ENCODE measurements at regions not wholly inside any gene's neighbourhood (a gene's known extent, or its start where the extent isn't known, plus 50 kb on each side); places are given as distances from the start of the nearest gene placed in this dataset.

DNA sequence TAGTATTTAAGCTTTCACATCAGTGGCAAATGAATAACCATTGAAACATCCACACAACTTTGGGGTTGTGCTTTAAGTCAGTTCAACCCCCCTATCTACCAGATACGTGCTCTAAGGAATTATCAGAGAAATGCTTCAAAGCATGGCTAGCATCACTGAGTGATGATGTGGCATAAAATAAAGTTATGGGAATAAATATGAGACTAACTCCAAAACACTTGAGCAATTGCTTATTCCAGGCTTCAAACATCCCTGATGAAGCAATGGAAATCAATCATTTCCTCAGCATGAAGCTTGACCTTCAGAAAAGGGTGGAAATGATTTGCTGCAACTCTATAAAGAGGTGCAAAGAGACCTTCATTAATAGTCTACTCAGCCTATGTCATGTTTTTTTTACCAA lies 292.0 kb upstream of the SMC2 start:
- FAIRE-seq, result no peak

- FAIRE-seq, result no peak
Measured at GRCh38 chr9:103803245-103803644, 290.9 kb upstream of the SMC2 start.

DNA sequence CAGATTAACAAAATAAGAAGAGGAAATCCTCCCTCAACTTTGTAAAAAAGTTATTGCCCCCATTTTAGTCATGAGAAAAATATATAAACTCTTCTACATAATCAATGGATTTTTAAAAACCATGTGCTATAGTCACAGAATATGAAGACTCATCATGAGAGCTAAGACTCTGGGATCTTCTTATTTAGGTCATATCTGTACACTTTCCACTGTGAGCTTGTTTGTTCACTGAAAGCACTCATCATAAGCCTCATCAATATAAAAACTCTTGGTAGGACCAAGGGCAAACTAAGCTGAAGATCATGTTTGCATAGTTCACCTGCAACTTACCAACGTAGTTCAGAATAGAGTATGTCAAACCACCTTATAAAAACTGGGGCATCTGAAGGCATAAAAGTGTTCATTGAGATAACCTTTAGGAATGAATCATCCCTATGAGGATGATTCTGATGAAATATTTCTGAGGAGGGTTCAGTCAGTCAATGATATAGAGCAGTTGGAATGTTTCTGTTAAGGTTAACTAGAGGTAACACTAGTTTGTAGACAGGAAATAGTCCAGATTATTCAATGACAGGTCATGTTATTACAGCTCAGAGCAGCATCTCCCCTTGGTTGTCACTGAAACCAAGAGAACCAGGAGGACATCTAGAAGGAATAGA lies 289.9 kb upstream of the SMC2 start:
- no peak for FAIRE-seq

- FAIRE-seq, result no peak
Measured at GRCh38 chr9:103809745-103810144, 284.4 kb upstream of the SMC2 start.

DNA sequence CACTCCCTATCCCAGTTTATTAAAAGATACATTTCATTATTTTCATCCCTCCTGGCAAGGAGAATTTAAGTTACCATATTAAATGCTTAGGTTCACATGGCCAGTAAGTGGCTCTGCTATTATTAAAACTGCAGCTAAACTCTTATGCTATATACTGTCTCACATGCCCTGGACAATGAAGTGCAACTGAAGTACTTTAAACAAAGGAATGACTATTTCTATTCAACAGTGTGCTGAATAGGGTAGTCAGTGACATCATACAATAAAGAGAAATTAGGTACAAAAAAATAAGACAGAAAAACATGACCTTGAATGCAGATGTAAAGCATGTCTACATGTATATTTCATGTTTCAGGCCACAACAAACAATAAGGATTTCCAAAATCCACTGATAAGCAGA lies 282.6 kb upstream of the SMC2 start:
- no peak for FAIRE-seq

- no peak for FAIRE-seq
Measured at GRCh38 chr9:103816146-103816545, 278.0 kb upstream of the SMC2 start.

GRCh38 chr9:103819936-103820335 lies 274.2 kb upstream of the SMC2 start:
- no peak for FAIRE-seq

GRCh38 chr9:103821115-103821514 lies 273.0 kb upstream of the SMC2 start:
- no peak for FAIRE-seq

GRCh38 chr9:103837940-103838339 lies 256.2 kb upstream of the SMC2 start:
- no peak for FAIRE-seq

GRCh38 chr9:103839197-103839596 lies 254.9 kb upstream of the SMC2 start:
- FAIRE-seq, result no peak

- no peak for FAIRE-seq
Measured at GRCh38 chr9:103867886-103868285, 226.2 kb upstream of the SMC2 start.

GRCh38 chr9:103872811-103873210 lies 221.3 kb upstream of the SMC2 start:
- no peak for FAIRE-seq

GRCh38 chr9:103881419-103881818 lies 212.7 kb upstream of the SMC2 start:
- no peak for FAIRE-seq

- no peak for FAIRE-seq
Measured at GRCh38 chr9:103889989-103890388, 204.1 kb upstream of the SMC2 start.

GRCh38 chr9:103894184-103894583 lies 199.9 kb upstream of the SMC2 start:
- FAIRE-seq, result no peak

DNA sequence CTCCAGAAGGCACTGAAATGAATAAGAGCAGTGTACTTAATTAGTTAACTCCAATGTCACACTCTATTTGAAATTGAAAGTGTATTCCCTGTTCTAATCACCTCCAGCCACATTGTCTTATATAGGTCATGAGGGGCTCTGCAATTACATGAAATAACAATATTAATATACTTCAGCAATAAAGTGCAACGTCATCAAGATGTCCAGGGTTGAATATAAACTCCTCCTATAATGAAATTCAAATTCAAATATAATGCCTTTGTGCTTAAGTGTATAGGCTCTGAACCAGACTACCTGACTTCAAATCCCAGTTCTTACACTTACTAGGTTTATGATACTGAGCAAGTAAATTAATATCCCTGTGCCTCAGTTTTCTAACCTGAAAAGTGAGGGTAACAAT lies 195.6 kb upstream of the SMC2 start:
- FAIRE-seq, result no peak

DNA sequence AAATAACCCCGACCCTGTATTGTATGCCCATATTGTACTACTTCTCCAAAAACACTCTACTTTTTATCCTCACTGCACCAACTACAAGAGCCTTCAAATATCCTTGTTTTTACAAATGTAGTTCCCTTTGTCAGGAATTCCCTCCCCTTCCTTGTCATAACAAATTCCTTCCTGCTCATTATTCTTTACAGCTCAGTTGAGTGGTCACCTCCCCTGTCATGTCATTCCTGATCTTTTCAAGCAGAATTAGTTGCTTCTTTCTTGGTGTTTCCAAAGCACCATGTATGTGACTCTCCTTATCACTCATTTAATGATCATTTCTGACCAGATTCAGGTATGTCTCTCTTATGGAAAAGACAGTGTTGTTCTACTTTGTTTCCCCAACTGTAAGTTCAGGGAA lies 194.2 kb upstream of the SMC2 start:
- no peak for FAIRE-seq

DNA sequence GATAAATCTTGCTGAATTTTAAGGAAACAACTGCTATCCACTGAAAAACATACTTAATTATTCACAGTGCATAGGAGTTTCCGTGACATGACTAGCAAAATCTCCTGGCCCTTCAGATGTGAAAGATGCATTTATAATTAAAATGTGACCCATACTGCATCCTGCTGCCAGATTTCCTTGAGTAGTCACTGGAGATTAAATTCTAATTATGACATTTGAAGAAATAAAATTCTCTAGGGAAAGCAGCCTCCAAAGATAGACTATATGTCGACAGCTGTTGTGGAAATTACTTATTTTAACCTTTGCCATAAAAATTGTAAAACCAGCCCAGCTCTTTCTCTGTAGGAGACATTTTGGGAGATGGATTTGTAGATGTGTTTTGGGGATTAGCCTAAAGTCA lies 193.6 kb upstream of the SMC2 start:
- no peak for FAIRE-seq

DNA sequence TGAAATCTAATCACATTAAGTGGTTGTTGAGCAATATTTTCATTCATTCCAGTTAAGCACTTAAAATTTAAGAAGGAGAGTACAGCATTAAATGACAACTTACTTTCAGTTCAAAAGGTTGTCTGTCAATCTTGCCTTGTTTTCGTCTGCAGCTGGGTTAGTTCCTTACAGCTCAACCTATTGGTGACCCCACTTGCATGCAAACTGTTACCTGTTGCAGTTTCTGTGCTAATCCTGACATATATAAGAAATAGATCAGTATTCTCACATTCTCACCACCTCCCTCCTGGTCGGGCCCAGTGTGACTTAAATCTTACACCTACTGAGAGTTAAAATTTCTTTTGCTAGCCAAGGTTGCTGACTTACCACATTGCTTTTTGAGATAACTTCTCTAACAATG lies 191.8 kb upstream of the SMC2 start:
- FAIRE-seq, result no peak

DNA sequence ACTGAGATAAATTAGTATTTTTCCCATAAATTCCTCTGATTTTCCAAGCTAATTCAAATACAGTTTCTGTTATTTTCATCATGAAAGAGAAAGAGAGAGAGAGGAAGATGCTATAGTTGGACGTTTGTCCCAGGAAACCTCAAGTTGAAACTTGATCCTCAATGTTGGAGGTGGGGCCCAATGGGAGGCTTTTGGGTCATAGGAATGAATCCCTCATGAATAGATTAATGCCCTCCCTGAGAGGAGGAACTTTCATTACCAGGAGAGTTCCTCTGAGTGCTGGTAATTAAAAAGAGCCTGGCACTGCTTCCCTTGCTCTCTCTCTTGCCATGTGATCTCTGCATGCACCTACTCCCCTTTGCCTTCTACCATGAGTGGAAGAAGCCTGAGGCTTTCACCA lies 189.9 kb upstream of the SMC2 start:
- no peak for FAIRE-seq

DNA sequence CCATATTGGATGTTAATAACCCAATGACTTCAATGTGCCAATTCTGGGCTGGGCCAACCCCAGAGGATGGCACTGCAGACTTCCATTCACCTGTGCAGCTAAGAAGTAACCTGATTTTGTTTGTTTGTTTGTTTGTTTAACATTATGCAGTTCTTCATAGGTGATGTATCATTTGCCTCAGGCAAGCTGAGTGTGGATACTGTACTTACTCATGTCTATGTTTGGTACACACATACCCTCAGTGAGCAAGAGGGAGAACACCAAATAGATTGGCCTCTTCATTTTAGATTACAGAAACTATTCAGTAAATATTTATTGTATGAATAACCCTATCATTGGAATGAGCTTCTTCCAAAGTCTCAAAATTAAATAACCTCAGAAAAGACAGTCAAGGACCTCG lies 180.2 kb upstream of the SMC2 start:
- no peak for FAIRE-seq

GRCh38 chr9:103919605-103920209 lies 174.4 kb upstream of the SMC2 start:
- FAIRE-seq, result no peak

DNA sequence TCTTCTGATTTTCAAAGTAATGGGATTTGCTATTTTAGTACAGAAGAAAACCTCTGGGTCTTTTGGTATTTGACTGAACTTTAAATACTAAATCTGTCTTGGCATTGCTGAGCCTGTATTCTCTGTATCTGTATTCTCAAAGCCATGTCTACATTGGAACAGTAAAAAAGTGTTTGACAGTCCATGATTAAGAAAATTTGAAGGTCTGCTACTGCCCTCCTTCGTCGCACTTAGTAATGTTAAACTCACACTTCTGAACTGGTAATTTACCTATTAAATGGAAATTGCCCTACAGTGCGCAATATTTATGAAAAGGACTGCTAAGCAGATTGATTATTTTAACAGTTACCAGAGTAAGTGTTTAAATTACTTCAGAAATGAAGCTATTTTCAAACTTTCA lies 165.7 kb upstream of the SMC2 start:
- no peak for FAIRE-seq

GRCh38 chr9:103941104-103941503 lies 153.0 kb upstream of the SMC2 start:
- FAIRE-seq, result no peak

DNA sequence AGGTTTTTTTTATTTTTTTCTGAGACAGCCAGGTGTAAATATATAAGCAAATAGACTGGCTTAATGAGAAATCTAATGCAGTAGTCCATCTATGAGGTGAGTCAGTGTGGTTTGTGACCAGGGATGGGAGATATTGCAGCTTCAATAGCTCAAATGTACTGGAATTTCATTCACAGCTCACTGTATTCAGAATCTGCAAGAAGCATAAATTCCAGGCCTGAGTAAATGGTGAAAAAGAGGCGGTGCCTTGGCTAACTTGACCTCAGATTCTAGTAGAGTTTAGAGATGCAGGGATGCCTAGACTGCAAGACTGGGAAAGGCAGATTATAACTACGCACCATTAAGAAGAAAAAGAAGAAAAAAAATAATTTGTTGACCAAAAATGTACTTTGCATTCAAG lies 151.9 kb upstream of the SMC2 start:
- no peak for FAIRE-seq
